ENCODE measurements at regions not wholly inside any gene's neighbourhood (a gene's known extent, or its start where the extent isn't known, plus 50 kb on each side); places are given as distances from the start of the nearest gene placed in this dataset.
"Not testable (repeated sequence)": the region's sequence is repeated elsewhere in the genome, so short reads cannot be mapped to it uniquely, and the experiment has no call there.

DNA sequence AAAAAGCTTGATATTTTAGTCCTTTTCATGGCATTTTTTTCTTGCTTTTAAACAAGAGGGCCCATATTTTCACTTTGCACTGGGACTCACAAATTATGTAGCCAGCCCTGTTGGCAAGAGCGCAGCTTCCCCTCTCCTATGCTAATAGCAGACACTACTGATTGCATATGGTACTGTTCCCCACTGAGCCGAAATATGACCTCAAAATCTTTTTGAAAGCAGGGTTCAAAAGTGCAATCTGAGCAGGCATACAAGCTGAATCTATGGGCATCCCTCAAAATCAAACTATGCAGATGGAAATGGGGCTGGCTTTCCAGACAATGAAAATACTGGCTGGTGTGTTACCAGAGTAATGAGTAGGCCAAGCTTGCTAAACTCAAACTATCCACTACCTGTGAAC, 225.2 kb upstream of the SETMAR start:
- no peak for DNase-seq

DNA sequence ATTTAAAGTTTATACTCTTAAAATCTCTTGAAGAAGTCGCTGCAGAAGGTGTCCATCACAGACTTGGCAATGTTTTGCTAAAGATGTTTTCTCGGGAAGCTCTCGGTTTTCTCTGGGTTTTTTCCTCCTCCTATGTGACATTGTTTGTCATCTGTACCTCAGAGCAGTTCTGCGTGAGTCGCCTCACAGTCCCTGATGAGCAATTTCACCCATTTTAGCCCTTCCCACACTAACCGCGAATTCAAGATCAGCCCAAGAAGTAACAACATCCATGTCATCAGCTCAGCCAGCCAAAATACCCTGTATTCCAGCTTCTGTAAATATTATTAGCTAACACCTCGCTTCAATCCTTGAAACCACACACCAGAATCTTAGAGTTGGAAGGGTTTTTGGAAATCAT, 224.3 kb upstream of the SETMAR start:
- DNase-seq, result no peak

DNA sequence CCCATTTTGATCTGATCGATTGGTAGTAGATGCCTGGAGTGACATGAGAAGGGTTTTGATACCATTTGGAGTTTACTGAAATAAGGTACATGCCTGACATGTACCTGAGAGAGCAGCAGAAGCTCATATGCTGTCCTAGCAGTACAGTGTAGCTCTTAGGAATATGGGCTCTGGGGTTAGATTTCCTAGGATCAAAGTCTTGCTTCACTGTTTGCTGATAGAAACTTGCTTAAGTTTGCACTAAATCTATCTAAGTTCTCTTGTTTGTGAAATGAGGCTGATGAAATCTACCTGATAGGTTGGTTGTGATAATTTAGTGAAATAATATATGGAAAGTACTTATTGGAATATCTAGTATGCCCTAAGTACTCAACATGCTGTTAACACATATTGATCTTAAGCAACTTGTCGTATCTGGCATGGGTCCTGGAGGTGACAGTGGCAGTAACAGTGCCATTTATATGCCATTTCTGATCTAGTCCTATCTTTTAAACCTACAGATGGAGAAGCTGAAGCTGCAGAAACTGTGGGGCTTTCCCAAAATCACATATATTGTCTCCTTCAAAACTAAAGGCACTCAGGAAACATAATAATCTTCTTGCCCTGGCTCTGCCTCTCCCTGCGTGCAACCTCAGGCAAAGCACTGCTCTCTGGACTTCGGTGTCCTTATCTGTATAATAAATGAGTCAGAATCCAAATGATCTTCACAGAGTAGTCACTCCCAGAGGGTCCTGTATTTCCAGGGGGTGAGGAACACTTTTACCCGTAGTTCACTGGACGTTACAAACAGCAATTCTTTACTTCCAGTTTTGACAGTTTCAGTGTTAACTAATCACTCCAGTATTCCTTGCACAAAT, 223.6 kb upstream of the SETMAR start:
- DNase-seq, result no peak

DNA sequence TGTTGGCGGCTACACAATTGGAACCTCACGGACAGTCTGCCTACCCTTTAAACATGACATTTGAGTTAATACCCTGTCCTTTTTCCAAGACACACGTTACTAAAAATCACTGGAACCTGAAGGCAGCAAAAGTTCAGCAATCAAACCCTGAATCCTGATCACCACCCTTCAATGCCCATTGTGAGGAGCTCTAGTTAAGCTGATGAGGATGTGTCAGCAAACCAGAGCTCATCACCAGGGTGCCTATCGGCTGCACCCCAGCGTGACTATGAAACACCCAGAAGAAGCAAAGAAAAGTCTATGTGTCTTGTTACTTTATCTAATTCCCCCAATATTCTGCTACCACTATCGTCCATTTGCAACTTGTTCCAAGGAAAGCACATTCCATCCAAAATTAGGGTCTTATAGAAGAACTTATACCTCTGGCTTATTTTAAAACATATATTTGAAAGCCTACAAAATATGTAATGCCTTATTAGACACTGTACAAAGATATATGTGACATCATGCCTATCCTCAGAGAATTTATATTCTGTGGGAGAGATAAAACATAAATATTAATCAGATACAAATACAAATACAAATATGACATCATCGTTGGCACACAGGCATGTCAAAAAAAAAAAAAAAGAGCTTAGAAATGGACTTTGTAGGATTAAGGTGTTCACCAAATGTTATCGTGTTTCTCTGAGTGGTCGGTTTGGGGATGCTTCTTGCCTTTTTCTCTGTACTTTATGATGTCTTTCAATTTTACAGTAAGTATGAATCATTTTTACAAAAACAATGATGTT, 219.7 kb upstream of the SETMAR start:
- DNase-seq, result no peak

DNA sequence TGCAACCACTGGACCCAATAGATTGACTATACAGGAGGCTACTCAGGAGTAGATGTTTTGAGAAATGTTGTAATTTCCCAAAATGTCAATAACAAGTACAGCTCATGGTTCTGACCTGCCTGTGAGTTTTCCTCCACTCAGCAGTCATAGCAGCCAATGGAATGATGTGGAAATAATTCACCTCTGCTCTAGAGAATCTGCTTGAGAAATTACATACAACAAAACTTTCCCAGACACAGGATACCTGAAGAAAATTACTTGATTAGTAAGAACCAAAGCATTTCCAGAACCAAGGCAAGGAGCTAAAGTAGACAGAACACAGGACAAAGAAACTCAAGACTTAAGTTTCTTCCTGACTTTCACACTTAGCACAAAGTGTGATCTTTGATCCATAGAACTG, 218.9 kb upstream of the SETMAR start:
- DNase-seq, result no peak

DNA sequence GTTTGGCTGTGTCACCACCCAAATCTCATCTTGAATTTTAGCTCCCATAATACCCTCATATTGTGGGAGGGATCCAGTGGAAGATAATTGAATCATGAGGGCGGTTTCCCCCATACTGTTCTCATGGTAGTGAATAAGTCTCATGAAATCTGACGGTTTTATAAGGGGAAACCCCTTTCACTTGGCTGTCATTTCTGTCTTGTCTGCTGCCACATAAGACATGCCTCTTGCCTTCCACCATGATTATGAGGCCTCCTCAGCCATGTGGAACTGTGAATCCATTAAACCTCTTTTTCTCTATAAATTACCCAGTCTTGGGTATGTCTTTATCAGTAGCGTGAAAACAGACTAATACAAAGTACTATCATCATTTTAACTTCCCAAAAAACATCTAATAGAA, 216.5 kb upstream of the SETMAR start:
- not testable (repeated sequence) for DNase-seq

DNA sequence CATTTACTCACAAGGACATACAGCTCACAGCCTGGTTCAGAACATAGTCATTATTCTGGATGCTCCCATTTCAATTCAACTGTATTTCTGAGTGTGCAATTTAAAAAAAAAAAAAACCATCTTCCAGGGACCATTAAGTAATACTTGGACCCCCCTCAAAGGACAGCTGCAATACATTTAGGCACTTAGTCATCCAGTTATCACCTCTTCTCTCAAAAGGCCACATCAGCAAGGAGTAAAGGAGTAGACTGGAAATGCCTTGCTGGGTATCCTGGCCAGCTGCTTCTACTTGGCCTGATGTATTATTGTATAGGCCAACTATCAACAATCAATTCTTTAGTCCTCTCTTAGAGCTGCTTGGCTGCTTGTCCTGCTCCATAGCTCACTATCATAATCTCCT, 211.4 kb upstream of the SETMAR start:
- no peak for DNase-seq

DNA sequence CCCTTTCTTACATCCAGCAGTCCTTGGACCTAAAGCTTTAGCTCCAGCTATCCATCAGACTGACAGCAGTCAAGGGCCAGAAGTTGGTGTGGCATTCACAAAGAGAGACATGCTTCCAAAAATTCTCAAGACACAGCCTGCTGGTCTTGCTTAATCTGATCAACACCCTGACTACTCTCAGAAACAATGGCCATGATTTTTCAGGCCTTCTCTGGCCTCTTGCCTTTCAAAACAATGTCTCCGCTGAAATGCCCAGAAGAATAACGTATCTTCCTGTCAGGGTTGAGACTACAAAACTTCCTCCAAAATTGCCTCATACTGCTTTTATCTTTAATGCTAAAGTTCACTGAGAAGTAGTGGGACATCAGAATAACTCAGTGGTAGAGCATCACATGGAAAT, 205.4 kb upstream of the SETMAR start:
- DNase-seq, result no peak

DNA sequence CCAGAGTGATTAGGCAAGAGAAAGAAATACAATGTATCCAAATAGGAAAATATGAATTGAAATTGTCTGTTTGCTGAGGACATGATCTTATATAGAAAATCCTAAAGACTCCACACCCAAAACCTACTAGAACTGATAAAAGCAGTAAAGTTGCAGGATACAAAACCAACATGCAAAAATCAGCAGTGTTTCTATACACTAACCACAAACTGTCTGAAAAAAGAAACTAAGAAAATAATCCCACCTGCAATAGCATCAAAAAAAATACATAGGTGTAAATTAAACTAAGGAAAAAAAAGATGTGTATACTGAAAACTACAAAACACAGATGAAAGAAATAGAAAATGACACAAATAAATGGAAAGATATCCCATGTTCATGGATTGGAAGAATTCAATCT, 203.6 kb upstream of the SETMAR start:
- no peak for DNase-seq

DNA sequence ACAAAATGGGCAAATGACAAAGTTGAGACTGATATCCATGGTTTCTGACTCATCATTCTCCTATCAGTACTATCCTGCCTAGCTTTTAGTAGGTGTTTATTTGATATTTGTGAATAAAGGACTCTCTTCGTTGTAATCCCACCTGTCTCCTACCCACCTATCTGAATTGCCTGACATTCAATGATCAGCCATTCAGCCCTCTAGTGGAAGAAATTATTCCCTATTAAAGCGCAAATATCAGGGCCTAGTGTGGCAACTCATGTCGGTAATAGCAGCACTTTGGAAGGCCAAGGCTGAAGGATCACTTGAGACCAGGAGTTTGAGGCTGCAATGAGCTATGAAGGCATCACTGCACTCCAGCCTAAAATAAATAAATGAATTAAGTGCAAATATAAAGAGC, 195.7 kb upstream of the SETMAR start:
- no peak for DNase-seq

DNA sequence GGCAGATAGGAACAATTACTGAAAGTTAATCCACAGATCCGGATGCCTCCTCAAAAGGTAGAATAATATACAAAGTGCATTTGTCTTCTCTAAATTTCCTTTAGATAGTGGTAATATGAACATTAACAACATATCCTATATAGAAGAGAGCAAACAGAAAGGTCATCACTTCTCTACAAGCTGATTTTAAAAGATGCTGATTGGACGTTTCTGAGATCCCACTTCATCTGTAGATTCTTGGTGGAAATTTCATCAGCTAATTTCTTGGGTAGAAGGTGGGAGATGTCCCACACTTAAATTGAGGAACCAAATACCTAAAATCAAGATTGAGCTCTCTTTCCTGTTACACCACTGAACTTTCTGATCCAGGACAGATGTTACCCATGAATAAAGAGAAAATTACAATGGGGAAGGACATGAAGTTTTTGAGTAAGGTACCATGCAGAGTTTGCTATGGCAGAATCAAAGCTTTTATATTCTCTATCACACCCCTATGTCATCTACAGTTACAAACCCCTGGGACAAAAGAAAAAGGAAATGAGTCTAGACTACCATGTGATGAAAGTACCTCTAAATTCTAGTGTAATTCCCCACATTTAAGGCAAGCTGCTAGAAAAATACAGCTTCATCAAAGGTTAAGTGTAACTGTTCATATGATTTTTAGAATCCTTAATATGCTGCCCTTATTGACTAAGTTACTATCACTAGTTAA, 189.2 kb upstream of the SETMAR start:
- no peak for DNase-seq

DNA sequence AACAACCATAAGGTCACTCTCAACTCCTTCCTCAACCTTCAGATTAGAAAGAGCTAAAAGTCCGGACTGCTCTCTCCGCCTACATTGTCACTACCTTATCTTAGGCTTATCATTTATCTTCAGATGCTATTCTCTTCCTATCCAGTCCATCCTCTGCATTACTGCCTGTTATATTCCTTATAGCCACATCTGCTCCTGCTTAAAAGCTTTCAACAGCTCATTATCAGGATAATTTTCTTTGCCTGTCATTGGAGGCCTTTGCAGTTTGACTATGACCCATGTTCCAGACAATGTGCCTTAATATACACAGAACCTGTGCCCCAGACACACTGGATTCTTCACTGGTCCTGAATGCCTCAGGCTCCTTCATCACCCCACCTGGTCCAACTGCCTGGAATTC, 184.1 kb upstream of the SETMAR start:
- no peak for DNase-seq

DNA sequence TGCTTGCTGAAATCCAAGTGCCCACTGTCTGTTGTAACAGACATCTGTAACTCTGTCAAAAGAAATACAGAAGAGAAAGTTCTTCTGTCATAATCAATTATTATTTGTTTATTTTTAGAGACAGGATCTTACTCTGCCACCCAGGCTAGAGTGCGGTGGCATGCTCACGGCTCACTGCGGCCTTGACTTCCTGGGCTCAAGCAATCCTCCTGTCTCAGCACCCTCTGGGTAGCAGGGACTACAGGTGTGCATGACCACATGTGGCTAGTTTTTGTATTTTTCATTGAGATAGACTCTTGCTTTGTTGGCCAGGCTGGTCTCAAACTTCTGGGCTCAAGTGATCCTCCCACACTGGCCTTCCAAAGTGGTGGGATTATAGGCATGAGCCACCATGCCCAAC, 177.6 kb upstream of the SETMAR start:
- no peak for DNase-seq

DNA sequence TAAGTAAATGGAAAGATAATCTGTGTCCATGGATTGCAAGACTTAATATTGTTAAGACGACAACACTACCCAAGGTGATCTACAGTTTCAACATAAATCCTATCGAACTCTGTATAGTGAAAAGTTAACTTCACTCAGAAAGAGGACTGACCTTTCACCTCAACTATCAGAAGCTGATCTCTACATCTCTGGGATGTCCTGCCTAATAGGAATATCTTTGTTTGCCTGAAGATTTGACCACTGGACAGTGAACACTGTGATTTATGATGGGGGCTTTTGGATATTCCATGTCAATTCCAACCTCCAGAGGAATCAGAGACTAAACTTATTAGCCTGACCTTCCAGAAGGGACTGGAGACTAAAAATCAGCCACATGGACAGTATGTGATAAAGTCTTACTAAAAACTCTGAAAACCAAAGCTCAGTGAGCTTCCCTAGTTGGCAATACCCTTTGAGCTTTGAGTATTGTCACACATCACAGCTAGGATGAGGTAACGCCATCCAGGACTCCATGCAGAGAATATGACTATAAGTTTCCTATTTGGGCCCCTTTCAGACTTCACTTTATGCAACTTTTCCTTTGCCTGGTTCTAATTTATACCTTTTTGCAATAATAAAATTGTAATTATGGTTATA, 164.9 kb upstream of the SETMAR start:
- DNase-seq, result no peak

DNA sequence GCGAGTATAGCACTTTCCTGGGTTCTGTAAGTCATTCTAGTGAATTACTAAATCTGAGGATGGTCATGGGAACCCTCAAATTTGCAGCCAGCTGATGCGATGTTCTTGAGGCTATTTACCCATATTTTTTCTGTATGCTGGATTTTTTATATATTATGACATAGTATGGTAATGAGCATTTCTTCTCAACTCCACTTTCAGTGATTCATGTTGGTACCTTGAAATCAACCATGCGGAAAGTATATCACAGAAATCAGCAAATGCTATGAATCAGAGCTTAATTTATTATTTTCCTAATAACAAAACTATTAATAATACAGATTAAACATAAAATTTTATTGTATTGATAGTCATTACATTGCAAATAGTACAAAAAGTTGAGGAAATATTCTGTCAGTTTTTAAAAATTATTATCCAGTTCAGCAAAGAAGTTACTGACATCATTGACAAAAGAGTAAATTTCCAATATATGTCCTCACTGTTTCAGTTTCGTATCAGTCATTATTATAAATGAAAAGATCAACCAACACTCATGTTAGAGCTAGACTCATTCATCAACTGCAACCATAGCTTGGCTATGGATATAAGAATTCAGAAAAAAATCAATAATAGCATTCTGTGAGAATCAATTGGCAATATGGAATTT, 164.3 kb upstream of the SETMAR start:
- no peak for DNase-seq

DNA sequence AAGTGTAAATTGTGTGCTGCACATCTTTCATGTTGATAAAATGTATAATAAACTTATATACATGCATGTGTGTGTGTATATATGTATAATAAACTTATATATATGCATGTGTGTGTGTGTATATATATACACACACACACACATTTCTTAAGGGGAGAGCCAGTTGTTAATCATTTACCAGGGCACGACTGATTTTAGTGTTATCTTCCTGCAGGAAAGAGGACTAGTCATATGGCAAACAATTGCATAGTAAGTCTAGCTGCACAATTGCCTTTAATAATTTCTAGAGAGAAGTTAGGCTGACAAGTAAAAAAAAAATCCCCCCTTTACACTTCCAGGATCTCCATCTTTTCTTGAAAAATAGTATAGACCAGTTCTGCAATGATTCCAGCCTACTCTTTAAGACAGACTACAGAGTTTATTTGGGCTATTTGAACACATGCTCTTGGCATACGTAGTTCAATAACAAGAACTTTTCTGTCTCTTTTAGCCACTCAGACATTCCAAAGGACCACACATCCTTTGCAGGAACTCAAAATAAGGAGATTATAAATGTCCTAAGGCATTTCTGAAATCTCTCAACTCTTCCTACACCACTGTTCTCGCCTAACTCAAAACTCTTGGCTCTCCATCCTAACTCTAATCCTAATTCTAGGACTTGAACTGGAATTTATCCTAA, 163.6 kb upstream of the SETMAR start:
- DNase-seq, result no peak

DNA sequence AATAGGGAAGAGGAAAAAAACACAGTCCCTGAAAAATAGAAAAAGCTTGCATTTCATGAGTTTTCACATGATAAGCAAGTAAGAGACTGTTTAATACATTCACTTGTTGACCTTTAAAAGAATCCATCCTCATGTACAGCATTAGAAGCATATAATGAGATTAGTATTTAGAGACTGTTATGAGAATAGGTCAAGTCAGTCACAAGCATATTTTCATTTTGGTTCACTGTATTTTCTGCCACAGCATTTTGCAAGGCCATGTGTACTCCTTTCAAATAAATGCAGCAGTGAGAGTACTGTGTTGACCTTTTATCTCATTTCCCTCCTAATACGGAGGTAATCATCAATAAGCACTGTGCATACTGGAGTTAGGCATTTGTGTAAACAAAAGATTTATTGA, 162.2 kb upstream of the SETMAR start:
- no peak for DNase-seq

DNA sequence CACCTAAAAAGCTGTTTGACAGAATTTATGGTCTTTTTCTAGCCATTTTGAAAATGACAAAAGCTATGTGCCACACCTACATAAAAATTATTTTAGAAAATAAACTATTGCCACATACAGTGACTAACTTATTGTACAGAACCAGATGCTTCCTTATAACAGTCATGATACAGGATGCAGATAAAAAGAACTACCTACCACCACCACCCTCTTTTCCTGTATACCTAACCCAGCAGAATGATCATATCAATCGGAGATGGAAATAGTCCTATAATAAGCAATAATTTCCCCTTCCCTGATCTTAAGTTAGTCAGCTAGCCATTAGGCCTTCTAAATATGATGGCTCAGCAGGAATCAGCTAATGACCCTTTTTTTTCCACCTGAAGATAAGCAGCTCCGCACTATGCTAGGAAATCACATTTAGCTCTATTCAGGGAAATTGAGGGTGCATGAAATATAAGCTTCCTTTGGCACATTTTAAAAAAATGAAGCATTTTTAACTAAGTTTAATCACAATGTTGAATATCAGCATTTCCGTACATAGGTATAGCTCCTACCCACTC, 155.5 kb upstream of the SETMAR start:
- DNase-seq, result peak; percentile 5

DNA sequence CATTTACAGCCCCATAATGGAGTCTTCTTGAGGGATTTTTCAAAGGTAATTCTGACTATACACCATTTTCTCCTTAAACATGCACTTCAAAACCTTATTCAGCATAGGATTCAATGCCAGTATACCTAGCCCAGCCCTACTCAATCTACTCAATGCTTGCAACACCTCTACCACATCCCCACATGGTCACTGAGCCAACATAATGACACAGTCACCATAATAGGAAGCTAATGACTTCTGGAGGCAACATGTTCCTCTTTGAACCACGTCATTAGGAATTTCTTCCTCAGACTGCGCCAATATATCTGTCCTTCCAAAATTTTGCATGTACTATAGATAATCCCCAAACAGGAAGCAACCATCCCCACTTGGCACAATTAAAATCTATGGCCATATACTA, 153.9 kb upstream of the SETMAR start:
- peak; percentile 1 for DNase-seq

DNA sequence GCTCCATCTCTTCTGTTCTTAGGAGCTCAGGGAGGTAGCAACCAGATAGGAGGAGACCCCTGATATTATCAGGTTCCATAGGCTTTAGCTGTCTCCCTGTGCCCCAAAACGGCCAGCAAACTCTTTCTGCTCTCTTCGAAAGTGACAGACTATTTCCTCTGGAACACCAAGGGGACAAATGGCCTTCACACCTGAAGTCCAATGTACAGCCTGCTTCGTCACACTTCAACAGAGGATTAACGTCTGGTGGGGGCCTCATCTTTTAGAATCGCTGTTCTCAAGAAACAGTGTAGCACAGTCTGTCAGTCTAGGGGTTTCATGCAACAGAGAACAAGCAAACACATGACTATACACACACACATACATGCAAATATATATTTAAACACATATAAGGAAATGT, 152.4 kb upstream of the SETMAR start:
- DNase-seq, result no peak

DNA sequence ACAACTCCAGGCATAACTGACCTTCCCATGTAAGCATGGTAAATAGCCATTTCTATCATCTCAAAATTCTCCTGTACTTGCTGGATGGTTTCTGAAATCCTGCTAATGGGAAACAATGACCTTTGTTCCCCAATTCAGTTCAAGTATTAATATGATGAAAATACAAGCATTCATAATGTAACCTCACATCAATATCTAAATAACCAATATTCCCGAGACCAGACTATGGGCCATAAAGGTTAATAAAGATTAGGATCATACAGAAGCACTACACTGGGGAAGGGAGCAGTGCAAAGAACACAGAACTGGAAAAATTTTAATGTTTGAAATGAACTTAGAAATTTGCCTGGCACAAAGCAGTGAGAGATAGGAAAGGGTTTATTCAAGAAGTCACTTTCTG, 151.3 kb upstream of the SETMAR start:
- DNase-seq, result no peak

DNA sequence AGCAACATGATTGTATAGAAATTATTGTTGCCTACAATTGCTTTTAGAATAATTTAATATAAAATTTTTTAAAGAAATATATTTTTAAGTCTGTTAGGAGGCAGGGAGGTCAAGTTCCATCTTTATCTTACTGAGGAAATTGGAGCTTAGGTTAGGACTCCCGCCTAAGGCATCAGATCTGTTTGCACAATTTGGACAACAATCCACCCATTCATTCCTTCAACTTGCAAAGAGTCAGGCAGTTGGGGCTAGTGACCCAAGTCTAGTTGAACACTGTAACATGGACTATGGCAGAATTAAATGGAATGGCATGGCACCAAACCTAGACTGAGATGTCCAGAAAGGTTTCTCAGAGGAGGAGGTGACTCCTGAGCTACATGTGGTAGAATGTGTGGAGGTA, 149.4 kb upstream of the SETMAR start:
- DNase-seq, result no peak
